HG02970 (cell line): ENCODE measurements at regions not wholly inside any gene's neighbourhood (a gene's known extent, or its start where the extent isn't known, plus 50 kb on each side); places are given as distances from the start of the nearest gene placed in this dataset.
A peak's percentile ranks its signal among the peaks of the same experiment; 100 is the strongest.
"Not testable (repeated sequence)": the region's sequence is repeated elsewhere in the genome, so short reads cannot be mapped to it uniquely, and the experiment has no call there.

ENCODE experiments used
- ATAC-seq: cut with Tn5 transposase; IDR thresholded peaks from one replicate; pipeline ENCODE4 v1.9.1; 2021; ENCODE audit warnings: mild to moderate bottlenecking, moderate library complexity, moderate number of reproducible peaks; ENCODE audit not compliant: unreplicated experiment, low FRiP score

GRCh38 chr3:27632431-27633223, 89.5 kb downstream of the EOMES start:
- peak; percentile 81 for ATAC-seq

- no peak for ATAC-seq
These were observed 91.2 kb downstream of the EOMES start for GRCh38 chr3:27630885-27631284.

GRCh38 chr3:27629366-27629765, 92.8 kb downstream of the EOMES start:
- ATAC-seq, result no peak

GRCh38 chr3:27628026-27628750, 93.9 kb downstream of the EOMES start:
- no peak for ATAC-seq

- no peak for ATAC-seq
These were observed 95.5 kb downstream of the EOMES start for GRCh38 chr3:27626596-27627118.

- ATAC-seq, result no peak
These were observed 96.3 kb downstream of the EOMES start for GRCh38 chr3:27625864-27626263.

GRCh38 chr3:27623085-27623753, 98.9 kb downstream of the EOMES start:
- no peak for ATAC-seq

- no peak for ATAC-seq
These were observed 104.6 kb downstream of the EOMES start for GRCh38 chr3:27617552-27617951.

GRCh38 chr3:27616031-27616430, 106.1 kb downstream of the EOMES start:
- ATAC-seq, result no peak

- no peak for ATAC-seq
These were observed 106.6 kb downstream of the EOMES start for GRCh38 chr3:27615555-27615954.

GRCh38 chr3:27614592-27614991, 107.5 kb downstream of the EOMES start:
- no peak for ATAC-seq

- ATAC-seq, result no peak
These were observed 108.2 kb downstream of the EOMES start for GRCh38 chr3:27613846-27614500.

- no peak for ATAC-seq
These were observed 111.2 kb downstream of the EOMES start for GRCh38 chr3:27610800-27611525.

- ATAC-seq, result no peak
These were observed 114.8 kb downstream of the EOMES start for GRCh38 chr3:27607370-27607769.

GRCh38 chr3:27606537-27606936, 115.6 kb downstream of the EOMES start:
- ATAC-seq, result no peak

GRCh38 chr3:27601311-27601710, 117.1 kb upstream of the SLC4A7 start:
- not testable (repeated sequence) for ATAC-seq

- not testable (repeated sequence) for ATAC-seq
These were observed 115.6 kb upstream of the SLC4A7 start for GRCh38 chr3:27599741-27600140.

- no peak for ATAC-seq
These were observed 112.7 kb upstream of the SLC4A7 start for GRCh38 chr3:27596921-27597320.

GRCh38 chr3:27596334-27596841, 112.2 kb upstream of the SLC4A7 start:
- ATAC-seq, result no peak
